PC-9 (cell line): ENCODE measurements at regions not wholly inside any gene's neighbourhood (a gene's known extent, or its start where the extent isn't known, plus 50 kb on each side); places are given as distances from the start of the nearest gene placed in this dataset.

Source experiments
- BruUV-seq: library from RNA; stranded (reverse); fragments of 400-500 nt; replicated peaks from 2 replicates; lab custom pipeline; 2021; lab: Mats Ljungman, UMichigan
- CTCF ChIA-PET: fragments of 300-600 bp; sonication (Branson Sonifier 250); formaldehyde crosslinking; loops from one replicate; lab custom pipeline; 2022; ENCODE audit warnings: antibody characterized with exemption; lab: Charles Lee
- POLR2A ChIA-PET: fragments of 300-600 bp; sonication (Branson Sonifier 250); formaldehyde crosslinking; loops from one replicate; lab custom pipeline; 2022; ENCODE audit warnings: antibody characterized with exemption; ENCODE audit not compliant: unreplicated experiment; lab: Charles Lee
- DNase-seq, 2 experiments: peaks; one replicate each; pipeline versions ENCODE4 v3.0.0 to v3.0.0-alpha.2; 2015 to 2022; ENCODE audit warnings: mixed read lengths in 1 of 2
- H2AFZ ChIP-seq: fragments of 200-600 bp; sonication (generic); 2 replicates; pipeline ENCODE4 v1.8.1; 2017; ENCODE audit warnings: antibody characterized with exemption
- H3F3A ChIP-seq: fragments of 200-600 bp; sonication (generic); 2 replicates; pipeline ENCODE4 v1.8.1; 2017; ENCODE audit warnings: antibody characterized with exemption, mild to moderate bottlenecking, low read depth; ENCODE audit not compliant: insufficient read depth
- H3K27ac ChIP-seq: fragments of 200-600 bp; sonication (generic); 2 replicates; pipeline ENCODE4 v1.6.1; 2016; ENCODE audit warnings: mixed run types
- H3K27me3 ChIP-seq: fragments of 200-600 bp; sonication (generic); 2 replicates; pipeline ENCODE4 v1.6.1; 2016; ENCODE audit warnings: low read depth, mixed run types; ENCODE audit not compliant: insufficient read depth
- H3K36me3 ChIP-seq: fragments of 200-600 bp; sonication (generic); 2 replicates; pipeline ENCODE4 v1.6.1; 2016; ENCODE audit warnings: low read depth, mixed run types
- H3K4me1 ChIP-seq: fragments of 200-600 bp; sonication (generic); replicated peaks from 2 replicates; pipeline ENCODE4 v1.6.1; 2016; ENCODE audit warnings: mixed run types; ENCODE audit not compliant: insufficient read depth
- H3K4me2 ChIP-seq: fragments of 200-600 bp; sonication (generic); 2 replicates; pipeline ENCODE4 v1.6.1; 2017; ENCODE audit warnings: mixed run types
- H3K4me3 ChIP-seq: fragments of 200-600 bp; sonication (generic); 2 replicates; pipeline ENCODE4 v1.6.1; 2016; ENCODE audit warnings: mixed run types
- H3K79me2 ChIP-seq: fragments of 200-600 bp; sonication (generic); 2 replicates; pipeline ENCODE4 v1.6.1; 2017; ENCODE audit warnings: low read depth, mixed run types
- H3K9me2 ChIP-seq: fragments of 200-600 bp; sonication (generic); 2 replicates; pipeline ENCODE4 v1.8.1; 2017; ENCODE audit warnings: mild to moderate bottlenecking; ENCODE audit not compliant: insufficient read depth
- H3K9me3 ChIP-seq: fragments of 200-600 bp; sonication (generic); 2 replicates; pipeline ENCODE4 v1.8.1; 2016; ENCODE audit warnings: low read depth; ENCODE audit not compliant: insufficient read depth
- H4K20me1 ChIP-seq: fragments of 200-600 bp; sonication (generic); 2 replicates; pipeline ENCODE4 v1.8.1; 2017; ENCODE audit not compliant: insufficient read depth
- CTCF ChIP-seq: fragments of 200-600 bp; sonication (generic); conservative IDR thresholded peaks from 2 replicates; pipeline ENCODE4 v1.6.1; 2017; ENCODE audit warnings: mixed run types, antibody characterized with exemption, mild to moderate bottlenecking, moderate library complexity
- EZH2 ChIP-seq: fragments of 200-600 bp; sonication (generic); IDR thresholded peaks from 2 replicates; pipeline ENCODE4 v1.8.0; 2017; ENCODE audit warnings: antibody characterized with exemption, low read depth
- intact Hi-C: fragments of 100-400 bp; cut with micrococcal nuclease; formaldehyde crosslinking; loops from one replicate; pipeline ENCODE4 v1.10.0; 2022; ENCODE audit not compliant: unreplicated experiment

GRCh38 chr2:104685591-104685990, 168.3 kb upstream of the POU3F3 start:
- TF ChIP-seq EZH2, result no peak
- TF ChIP-seq CTCF, result no peak
- H3K27me3 ChIP-seq, result peaks cover 38% of the 10 kb centered on the region
- no peaks in the 10 kb centered on the region for H3K36me3 ChIP-seq
- no peak overlapping the region for H3K27ac ChIP-seq
- intact Hi-C loops, result no loop called here
- H3F3A ChIP-seq, result no peaks in the 10 kb centered on the region
- no peaks in the 10 kb centered on the region for H4K20me1 ChIP-seq
- ChIA-PET CTCF (no interaction called here), POLR2A (no interaction called here)
- no peak for DNase-seq
- H3K4me3 ChIP-seq, result no peak overlapping the region
- H3K79me2 ChIP-seq, result no peaks in the 10 kb centered on the region
- H2AFZ ChIP-seq, result no peak overlapping the region
- no peak overlapping the region for H3K4me2 ChIP-seq
- no peaks in the 10 kb centered on the region for H3K9me3 ChIP-seq
- no peaks in the 10 kb centered on the region for H3K4me1 ChIP-seq
- no TSS peak for BruUV-seq
- H3K9me2 ChIP-seq, result no peaks in the 10 kb centered on the region

DNA sequence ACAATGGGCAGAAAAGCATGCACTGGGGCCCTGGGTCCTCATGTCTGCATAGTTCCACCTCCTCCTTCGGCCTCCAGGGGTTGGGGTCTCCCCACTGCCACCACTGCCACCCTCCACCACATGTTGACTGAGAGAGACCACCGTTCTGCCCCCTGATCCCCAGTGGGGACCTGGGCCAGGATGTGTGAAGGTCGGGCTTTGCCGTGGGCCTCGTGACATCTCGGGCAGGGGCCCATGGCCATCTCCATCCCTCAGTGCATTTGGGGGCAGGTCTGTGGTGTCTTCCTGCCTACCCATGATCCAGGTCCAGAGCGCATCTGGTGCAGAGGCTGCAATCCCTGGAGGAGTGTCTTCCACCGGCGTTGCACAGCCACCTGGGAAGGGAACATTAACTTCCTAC, 166.8 kb upstream of the POU3F3 start:
- DNase-seq, result no peak
- no peak overlapping the region for H3K4me2 ChIP-seq
- no peak overlapping the region for H3K27ac ChIP-seq
- H3K27me3 ChIP-seq, result peaks cover 35% of the 10 kb centered on the region
- no peak for TF ChIP-seq EZH2
- CTCF ChIA-PET, result no interaction called here
- H3K79me2 ChIP-seq, result no peaks in the 10 kb centered on the region
- H3K4me3 ChIP-seq, result no peak overlapping the region
- no peaks in the 10 kb centered on the region for H3K4me1 ChIP-seq
- no peaks in the 10 kb centered on the region for H3K36me3 ChIP-seq
- BruUV-seq, result no TSS peak
- H3K9me2 ChIP-seq, result no peaks in the 10 kb centered on the region
- POLR2A ChIA-PET, result no interaction called here
- intact Hi-C loops, result no loop called here
- no peaks in the 10 kb centered on the region for H4K20me1 ChIP-seq
- no peaks in the 10 kb centered on the region for H3K9me3 ChIP-seq
- no peaks in the 10 kb centered on the region for H3F3A ChIP-seq
- no peak overlapping the region for H2AFZ ChIP-seq

GRCh38 chr2:104690255-104690984, 163.5 kb upstream of the POU3F3 start:
- CTCF ChIA-PET, result no interaction called here

More at GRCh38 chr2:104690255-104690984, 163.5 kb upstream of the POU3F3 start:
- TF ChIP-seq CTCF, result no peak
- TF ChIP-seq EZH2, result no peak
- Histone ChIP-seq H2AFZ (no peak overlapping the region), H3K4me2 (no peak overlapping the region), H3K9me2 (no peaks in the 10 kb centered on the region), H3K79me2 (no peaks in the 10 kb centered on the region), H4K20me1 (no peaks in the 10 kb centered on the region), H3K27ac (no peak overlapping the region), H3K27me3 (peaks cover 41% of the 10 kb centered on the region), H3K4me1 (no peaks in the 10 kb centered on the region), H3F3A (no peaks in the 10 kb centered on the region), H3K9me3 (no peaks in the 10 kb centered on the region), H3K36me3 (no peaks in the 10 kb centered on the region), H3K4me3 (no peak overlapping the region)
- BruUV-seq, result no TSS peak
- intact Hi-C loops, result no loop called here
- no peak for DNase-seq
- POLR2A ChIA-PET, result no interaction called here
